Hypothalamus (tissue), 51 donors: ENCODE measurements at regions not wholly inside any gene's neighbourhood (a gene's known extent, or its start where the extent isn't known, plus 50 kb on each side); places are given as distances from the start of the nearest gene placed in this dataset.

ENCODE experiments used
- DNase-seq, 51 donors: peaks; one replicate each; lab custom pipeline; 2025; lab: John Stamatoyannopoulos, UW

GRCh38 chr6:150651808-150652470 lies 52.3 kb downstream of the PLEKHG1 start:
- DNase-seq = no peak

GRCh38 chr6:150652848-150653613 lies 53.3 kb downstream of the PLEKHG1 start:
- no peak for DNase-seq

GRCh38 chr6:150654608-150655007 lies 54.9 kb downstream of the PLEKHG1 start:
- no peak for DNase-seq

DNA sequence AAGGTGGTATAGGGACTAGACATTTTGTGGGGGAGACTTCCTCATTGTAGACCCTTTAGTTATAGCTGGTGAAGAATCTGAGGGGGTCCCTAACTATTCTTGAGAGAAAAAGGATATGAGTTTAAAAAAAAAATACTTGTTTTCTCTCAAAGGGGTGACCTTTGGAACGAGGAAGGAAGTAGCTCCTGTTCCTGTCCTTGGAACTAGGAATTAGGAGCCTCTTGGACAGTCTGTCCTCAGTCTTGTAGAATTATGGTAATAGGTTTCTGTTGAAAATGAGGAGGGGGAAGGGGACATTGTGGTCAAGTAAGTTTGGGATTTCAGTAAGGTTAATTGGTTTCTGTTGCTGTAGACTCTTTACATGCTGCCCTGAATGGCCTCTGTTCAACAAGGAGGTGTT lies 56.5 kb downstream of the PLEKHG1 start:
- no peak for DNase-seq

DNA sequence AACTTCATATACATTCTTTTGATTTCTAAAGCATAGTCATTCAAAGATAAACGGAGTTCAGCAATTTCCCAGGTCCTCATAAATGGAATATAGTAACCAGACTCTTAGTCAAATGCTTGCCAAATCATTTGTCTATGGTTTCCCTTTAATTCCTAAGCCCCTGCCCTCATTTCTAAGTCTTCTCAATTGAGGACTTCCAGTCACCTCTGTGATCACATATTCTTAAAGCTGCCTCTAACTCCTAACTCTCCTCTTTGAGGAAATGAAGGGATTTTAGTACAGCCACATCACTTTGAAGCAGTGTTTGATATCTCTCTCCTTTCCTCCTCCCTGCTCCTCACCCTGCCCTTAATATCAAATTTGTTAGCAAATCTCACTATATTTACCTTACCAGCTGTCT lies 58.7 kb downstream of the PLEKHG1 start:
- no peak for DNase-seq

GRCh38 chr6:150659046-150659763 lies 59.5 kb downstream of the PLEKHG1 start:
- no peak for DNase-seq

- DNase-seq = no peak
Measured at GRCh38 chr6:150661216-150662007, 61.7 kb downstream of the PLEKHG1 start.

DNA sequence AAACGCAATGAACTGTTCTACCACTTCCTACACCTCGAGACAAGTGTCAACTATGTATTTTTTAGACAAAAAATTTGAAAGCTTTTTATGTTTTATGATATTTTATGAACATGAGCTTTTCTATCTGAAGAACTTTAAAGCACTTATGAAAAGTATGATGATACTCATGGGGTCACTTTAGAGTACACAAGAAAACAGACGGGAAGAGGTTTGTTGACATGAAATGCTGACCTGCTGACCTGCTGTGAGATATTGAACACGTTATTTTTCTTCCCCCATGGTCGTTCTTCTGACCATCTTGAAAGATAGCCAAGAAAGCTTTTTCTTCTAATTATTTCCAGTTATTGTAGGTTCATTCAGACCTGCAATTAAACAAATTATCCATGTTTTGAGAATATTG lies 63.1 kb downstream of the PLEKHG1 start:
- no peak for DNase-seq

DNA sequence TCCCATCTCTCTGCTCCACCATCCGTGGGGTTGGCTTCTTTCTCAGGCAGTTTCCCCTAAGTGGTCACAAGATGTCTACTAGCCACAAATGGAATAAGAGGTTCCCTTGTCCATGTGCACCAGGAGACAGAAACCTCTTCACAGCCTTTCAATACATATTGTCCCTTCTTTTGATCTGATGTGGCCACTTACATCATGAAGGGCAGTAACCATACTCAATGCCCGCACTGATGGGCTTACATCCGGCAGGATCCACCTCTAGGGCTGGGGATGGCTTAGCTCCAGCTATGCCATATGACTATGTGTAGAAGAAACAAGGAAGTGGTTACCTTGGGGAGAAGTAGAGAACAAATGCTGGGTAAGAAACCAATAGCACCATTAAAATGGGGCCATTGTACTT lies 64.4 kb downstream of the PLEKHG1 start:
- no peak for DNase-seq

GRCh38 chr6:150666071-150666470 lies 66.4 kb downstream of the PLEKHG1 start:
- no peak for DNase-seq

DNA sequence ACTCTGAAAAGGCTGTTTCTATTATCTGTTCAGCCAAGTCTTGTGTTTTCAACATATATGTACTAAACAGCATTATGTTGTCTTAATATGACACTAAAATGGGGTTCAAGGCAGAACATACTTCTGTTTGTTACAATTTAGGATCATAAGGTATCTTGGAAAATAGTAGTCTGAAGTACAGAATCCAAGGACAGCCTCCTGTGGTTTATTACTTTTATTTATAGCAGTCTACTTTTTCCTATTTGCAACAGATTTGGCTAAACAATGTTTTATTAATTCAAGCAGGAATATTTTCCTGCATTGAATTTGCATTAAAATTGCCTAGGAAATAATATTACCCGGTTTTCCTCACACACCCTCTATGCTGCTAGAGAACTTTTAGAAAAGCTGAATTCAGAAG lies 67.7 kb downstream of the PLEKHG1 start:
- DNase-seq = no peak

DNA sequence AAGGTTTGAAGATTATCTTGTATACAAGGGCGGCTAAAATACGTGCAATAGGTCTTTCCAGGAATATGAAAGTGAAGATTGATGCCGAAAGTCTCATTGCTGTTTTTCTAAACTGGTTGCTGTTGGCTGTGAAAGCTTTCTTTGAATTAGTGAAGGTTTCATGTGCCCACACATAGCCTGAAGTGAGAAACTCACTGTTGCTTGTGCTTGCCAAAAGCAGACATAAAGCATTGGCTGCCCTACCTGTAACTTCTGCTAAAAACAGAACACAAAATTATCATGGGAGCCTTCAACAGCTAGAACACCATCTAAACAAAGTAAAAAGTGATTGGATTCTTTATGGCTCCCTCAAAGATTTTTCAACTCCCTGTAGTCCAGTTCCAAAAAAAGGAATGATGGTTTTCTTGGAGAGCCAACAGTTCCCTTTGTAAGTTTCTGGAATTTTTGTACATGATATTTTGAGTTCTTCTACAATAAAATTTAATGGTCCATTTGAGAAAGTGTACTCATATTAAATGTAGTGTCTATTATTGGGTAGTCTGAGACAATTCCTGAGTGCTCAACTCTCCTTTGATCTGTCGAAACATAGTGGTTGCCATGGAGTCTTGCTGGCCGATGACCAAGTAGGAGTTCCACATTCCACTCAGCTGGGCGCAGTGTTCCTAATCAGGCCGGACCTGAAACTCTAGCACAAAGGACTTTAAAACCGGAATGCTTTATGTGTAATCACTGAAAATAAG lies 68.5 kb downstream of the PLEKHG1 start:
- DNase-seq = peak in 33 of 51 donors; percentile 7 to 67 (median 39)

GRCh38 chr6:150668900-150669302 lies 69.2 kb downstream of the PLEKHG1 start:
- DNase-seq = no peak

DNA sequence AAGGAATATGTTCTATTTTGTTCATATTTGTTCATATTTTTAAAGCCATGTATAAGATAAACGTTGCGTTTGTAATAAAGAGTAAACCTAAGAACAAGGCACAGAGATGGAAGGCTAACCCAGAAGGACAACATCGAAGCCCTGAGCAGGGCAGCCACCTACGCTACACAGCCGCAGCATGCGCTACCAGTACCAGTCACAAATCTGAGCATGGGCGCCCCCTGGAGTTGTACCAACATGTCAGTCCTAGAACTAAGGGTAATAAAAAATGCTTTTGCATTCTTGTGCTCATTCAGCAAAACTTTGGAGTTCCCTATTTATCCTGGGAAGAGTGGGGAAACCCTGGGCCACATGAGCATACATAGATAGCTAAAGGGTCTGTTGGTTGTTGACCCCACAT lies 70.6 kb downstream of the PLEKHG1 start:
- no peak for DNase-seq

- no peak for DNase-seq
Measured at GRCh38 chr6:150672800-150673199, 73.1 kb downstream of the PLEKHG1 start.

DNA sequence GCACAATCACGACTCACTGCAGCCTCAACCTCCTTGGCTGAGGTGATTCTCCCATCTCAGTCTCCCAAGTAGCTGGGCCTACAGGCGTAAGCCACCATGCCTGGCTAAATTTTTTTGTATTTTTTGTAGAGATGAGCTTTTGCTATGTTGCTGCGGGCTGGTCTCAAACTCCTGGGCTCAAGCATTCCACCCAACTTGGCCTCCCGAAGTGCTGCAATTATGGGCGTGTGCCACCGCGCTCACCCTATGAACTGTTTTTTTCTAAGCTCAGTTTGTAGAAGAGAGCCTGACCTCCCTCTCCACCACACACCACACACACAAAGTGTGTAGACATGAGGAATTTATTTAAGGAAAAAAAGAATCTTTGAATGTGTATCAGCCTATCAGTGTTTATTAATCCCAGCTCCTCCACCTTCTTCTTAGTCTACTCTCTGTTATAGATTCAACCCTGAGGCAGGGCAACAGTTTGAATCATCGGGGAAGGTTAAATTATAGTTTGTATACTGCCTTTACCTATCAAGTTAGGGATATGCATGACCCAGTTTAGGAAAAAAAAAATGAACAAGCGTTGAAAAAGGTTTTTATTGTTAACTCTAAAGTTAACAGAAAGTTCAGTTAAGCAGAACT lies 74.1 kb downstream of the PLEKHG1 start:
- no peak for DNase-seq

- no peak for DNase-seq
Measured at GRCh38 chr6:150676344-150676743, 76.7 kb downstream of the PLEKHG1 start.

GRCh38 chr6:150676772-150677171 lies 77.1 kb downstream of the PLEKHG1 start:
- DNase-seq = no peak

GRCh38 chr6:150680510-150680909 lies 80.8 kb downstream of the PLEKHG1 start:
- DNase-seq = no peak
